B cell (primary cell): ENCODE measurements at regions not wholly inside any gene's neighbourhood (a gene's known extent, or its start where the extent isn't known, plus 50 kb on each side); places are given as distances from the start of the nearest gene placed in this dataset.

Source experiments
- ATAC-seq: fragments of 200-7000 bp; cut with Tn5 transposase; one replicate; pipeline ENCODE4 v1.10.0; 2021; ENCODE audit warnings: low read depth, mild to moderate bottlenecking, moderate number of reproducible peaks, moderate library complexity
- CTCF ChIA-PET: fragments of 350-600 bp; sonication (Branson Sonifier 250); formaldehyde crosslinking; loops from one replicate; lab custom pipeline; 2021; ENCODE audit warnings: antibody characterized with exemption, inconsistent platforms; lab: Charles Lee
- POLR2A ChIA-PET: fragments of 350-600 bp; sonication (Branson Sonifier 250); formaldehyde crosslinking; loops from one replicate; lab custom pipeline; 2021; ENCODE audit warnings: antibody characterized with exemption; lab: Charles Lee
- DNase-seq: peaks from one replicate; pipeline ENCODE4 v3.0.0; 2013
- H2AFZ ChIP-seq: 2 replicates; pipeline ENCODE4 v1.6.1; 2012; ENCODE audit warnings: mild to moderate bottlenecking, low read depth, low read length; ENCODE audit not compliant: insufficient read depth, poor library complexity, severe bottlenecking
- H3K27ac ChIP-seq, 2 donors: 1 replicate in 1 of 2; 2 replicates in 1 of 2; pipeline ENCODE4 v1.5.1; 2012 to 2013; ENCODE audit warnings: low read length in 2 of 2, mild to moderate bottlenecking in 2 of 2, moderate library complexity in 1 of 2
- H3K27me3 ChIP-seq, 4 experiments: fragments of 200-600 bp in 1 of 4; sonication (generic) in 1 of 4; replicated peaks in 1 of 4; 1 replicate in 2 of 4; 2 replicates in 2 of 4; pipeline versions ENCODE4 v1.6.1 to v1.7.0; 2013 to 2016; ENCODE audit warnings: low read length in 3 of 4, mild to moderate bottlenecking in 2 of 4, mixed read lengths in 1 of 4, moderate library complexity in 1 of 4; ENCODE audit not compliant: insufficient read depth in 4 of 4, control insufficient read depth in 3 of 4; ENCODE audit errors: control extremely low read depth in 1 of 4
- H3K36me3 ChIP-seq, 2 experiments: replicated peaks in 1 of 2; 1 replicate in 1 of 2; 2 replicates in 1 of 2; pipeline versions ENCODE4 v1.6.1 to v1.7.1; 2013; ENCODE audit warnings: low read length in 1 of 2; ENCODE audit not compliant: insufficient read depth in 2 of 2, control insufficient read depth in 1 of 2; ENCODE audit errors: control extremely low read depth in 1 of 2, extremely low read depth in 1 of 2
- H3K4me1 ChIP-seq, 2 donors: fragments of 200-600 bp in 1 of 2; sonication (generic) in 1 of 2; 1 replicate in 1 of 2; 2 replicates in 1 of 2; pipeline versions ENCODE4 v1.5.1 to v1.6.1; 2013 to 2017; ENCODE audit warnings: low read length in 2 of 2; ENCODE audit not compliant: control insufficient read depth in 2 of 2, insufficient read depth in 2 of 2
- H3K4me2 ChIP-seq: replicated peaks from 2 replicates; pipeline ENCODE3; 2012; ENCODE audit warnings: mild to moderate bottlenecking, low read depth, low read length; ENCODE audit not compliant: poor library complexity, severe bottlenecking
- H3K4me3 ChIP-seq, 5 experiments: fragments of 200-600 bp in 1 of 5; sonication (generic) in 1 of 5; 1 replicate in 3 of 5; 2 replicates in 2 of 5; pipeline versions ENCODE4 v1.5.1 to v1.7.0; 2011 to 2016; ENCODE audit warnings: low read length in 4 of 5, mild to moderate bottlenecking in 4 of 5, low read depth in 2 of 5, control low read depth in 1 of 5, moderate library complexity in 1 of 5; ENCODE audit not compliant: insufficient read depth in 1 of 5; ENCODE audit errors: control extremely low read depth in 1 of 5, extremely low read depth in 1 of 5
- H3K79me2 ChIP-seq: fragments of 200-600 bp; sonication (generic); one replicate; pipeline ENCODE4 v1.6.0; 2016; ENCODE audit warnings: low read length; ENCODE audit not compliant: control insufficient read depth, insufficient read depth
- H3K9ac ChIP-seq: fragments of 200-600 bp; sonication (generic); 2 replicates; pipeline ENCODE4 v1.6.1; 2017; ENCODE audit warnings: mild to moderate bottlenecking, low read length, moderate library complexity
- H3K9me3 ChIP-seq, 3 donors: one replicate each; pipeline versions ENCODE4 v1.6.1 to v1.7.1; 2013; ENCODE audit warnings: low read length in 2 of 3; ENCODE audit not compliant: control insufficient read depth in 2 of 3, insufficient read depth in 1 of 3; ENCODE audit errors: control extremely low read depth in 1 of 3
- H4K20me1 ChIP-seq: 2 replicates; pipeline ENCODE4 v1.6.0; 2012; ENCODE audit warnings: mild to moderate bottlenecking, low read length; ENCODE audit not compliant: insufficient read depth, control insufficient read depth, poor library complexity, severe bottlenecking
- H3K27ac Mint-ChIP-seq: one replicate; pipeline ENCODE4 v1.8.0; 2021; ENCODE audit warnings: mixed read lengths
- H3K27me3 Mint-ChIP-seq: one replicate; pipeline ENCODE4 v1.8.0; 2021; ENCODE audit warnings: mixed read lengths
- H3K4me1 Mint-ChIP-seq: one replicate; pipeline ENCODE4 v1.8.0; 2021; ENCODE audit warnings: mixed read lengths
- H3K4me3 Mint-ChIP-seq: one replicate; pipeline ENCODE4 v1.8.0; 2021; ENCODE audit warnings: mixed read lengths
- H3K9me3 Mint-ChIP-seq: one replicate; pipeline ENCODE4 v1.8.0; 2022; ENCODE audit warnings: mixed read lengths; ENCODE audit not compliant: insufficient read depth
- CTCF ChIP-seq: fragments of 200-600 bp; IDR thresholded peaks from one replicate; pipeline ENCODE4 v1.8.0; 2022; ENCODE audit warnings: antibody characterized with exemption, mild to moderate bottlenecking
- EZH2 ChIP-seq: IDR thresholded peaks from 2 replicates; pipeline ENCODE4 v1.6.1; 2012; ENCODE audit warnings: borderline replicate concordance, low read depth, mild to moderate bottlenecking, moderate library complexity, low read length; ENCODE audit not compliant: insufficient read depth, poor library complexity, severe bottlenecking
- whole genome bisulfite sequencing: methylation state at CpG from one replicate; pipeline ENCODE4 v1.1.5; 2013; ENCODE audit warnings: missing lambda C conversion rate; ENCODE audit not compliant: insufficient coverage; 5-methylcytosine and 5-hydroxymethylcytosine counted together
- intact Hi-C: fragments of 100-400 bp; cut with micrococcal nuclease; formaldehyde crosslinking; loops from one replicate; pipeline ENCODE4 v1.10.0; 2022

- intact Hi-C loops, result no loop called here
- H3K27me3 Mint-ChIP-seq, result no peaks in the 10 kb centered on the region
- H3K4me1 Mint-ChIP-seq, result no peaks in the 10 kb centered on the region
- H3K79me2 ChIP-seq, result no peaks in the 10 kb centered on the region
- no peak for TF ChIP-seq EZH2
- TF ChIP-seq CTCF, result no peak
- no peaks in the 10 kb centered on the region for H3K36me3 ChIP-seq
- no peak overlapping the region for H3K27ac Mint-ChIP-seq
- no peak overlapping the region for H3K27ac ChIP-seq
- no peak overlapping the region for H2AFZ ChIP-seq
- CTCF ChIA-PET, result no interaction called here
- no peaks in the 10 kb centered on the region for H3K27me3 ChIP-seq
- H3K9ac ChIP-seq, result no peak overlapping the region
- no peak overlapping the region for H3K4me3 ChIP-seq
- POLR2A ChIA-PET, result no interaction called here
- WGBS, result 93% methylated on average over 5 of the region's 8 CpGs
- DNase-seq (no peak), ATAC-seq (no peak)
- no peaks in the 10 kb centered on the region for H4K20me1 ChIP-seq
- no peaks in the 10 kb centered on the region for H3K4me1 ChIP-seq
- no peaks in the 10 kb centered on the region for H3K9me3 ChIP-seq
- no peak overlapping the region for H3K4me2 ChIP-seq
- H3K4me3 Mint-ChIP-seq, result no peak overlapping the region
- H3K9me3 Mint-ChIP-seq, result no peaks in the 10 kb centered on the region
Observed at GRCh38 chr9:28134446-28134976, 561.2 kb upstream of the C9orf72 start.

GRCh38 chr9:28135549-28135948, 562.3 kb upstream of the C9orf72 start:
- POLR2A ChIA-PET, result no interaction called here
- no peak for TF ChIP-seq EZH2
- TF ChIP-seq CTCF, result no peak
- Histone ChIP-seq H4K20me1 (no peaks in the 10 kb centered on the region), H3K27me3 (no peaks in the 10 kb centered on the region), H3K36me3 (no peaks in the 10 kb centered on the region), H3K4me2 (no peak overlapping the region), H3K79me2 (no peaks in the 10 kb centered on the region), H2AFZ (no peak overlapping the region), H3K27ac (no peak overlapping the region), H3K4me3 (no peak overlapping the region), H3K4me1 (no peaks in the 10 kb centered on the region), H3K9me3 (no peaks in the 10 kb centered on the region), H3K9ac (no peak overlapping the region)
- 100% methylated on average over 1 of the region's 2 CpGs for WGBS
- H3K4me3 Mint-ChIP-seq, result no peak overlapping the region
- no peak for ATAC-seq
- no peak for DNase-seq
- H3K27ac Mint-ChIP-seq, result no peak overlapping the region
- CTCF ChIA-PET, result no interaction called here
- intact Hi-C loops, result no loop called here
- no peaks in the 10 kb centered on the region for H3K27me3 Mint-ChIP-seq
- no peaks in the 10 kb centered on the region for H3K4me1 Mint-ChIP-seq
- no peaks in the 10 kb centered on the region for H3K9me3 Mint-ChIP-seq
